ENCODE measurements at regions not wholly inside any gene's neighbourhood (a gene's known extent, or its start where the extent isn't known, plus 50 kb on each side); places are given as distances from the start of the nearest gene placed in this dataset.

DNA sequence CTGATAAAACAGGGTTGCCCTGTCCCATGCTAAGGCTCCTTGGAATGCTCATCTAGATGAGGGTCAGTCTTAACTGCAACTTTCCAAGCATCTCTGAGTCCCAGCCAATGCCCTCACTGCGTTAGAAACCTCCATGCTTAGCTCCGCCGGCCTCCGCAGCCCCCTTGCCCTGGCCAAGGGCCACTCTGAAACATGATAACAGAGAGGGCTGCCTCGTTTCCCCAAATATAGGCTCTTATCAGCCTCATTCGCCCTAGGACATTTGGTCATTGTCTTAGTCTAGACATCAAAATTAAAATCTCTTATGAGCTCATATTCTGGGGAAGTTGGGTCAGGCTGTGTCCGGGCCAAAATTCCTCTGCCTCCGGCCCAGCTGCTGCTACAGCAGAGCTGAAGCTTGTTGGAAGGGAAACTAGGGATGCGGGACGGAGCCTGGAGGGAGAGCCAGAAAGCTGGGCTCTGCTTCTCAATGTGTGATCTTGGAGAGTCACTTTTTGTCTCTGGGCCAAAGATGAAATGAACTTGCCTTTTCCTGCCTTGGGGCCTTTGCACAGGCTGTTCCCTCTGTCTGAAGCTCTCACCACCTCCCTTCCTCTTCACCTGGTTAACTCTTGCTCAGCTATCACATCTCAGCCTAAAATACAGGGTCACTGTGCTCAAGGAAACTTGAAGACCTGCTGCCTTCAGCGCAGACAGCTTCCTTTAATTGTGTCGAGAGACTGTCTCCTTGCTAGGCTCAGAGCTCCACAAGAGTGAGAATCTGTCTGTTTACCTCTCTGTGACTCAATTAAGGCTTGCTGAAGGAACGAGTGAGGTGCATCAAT, 191.3 kb downstream of the RGS3 start:
- Histone ChIP-seq H4K91ac (ENCODE audit: insufficient read depth, low read depth, low read length) (peak overlapping the region; percentile 90), H3K18ac (ENCODE audit: low read depth, low read length) (peak overlapping the region; percentile 69), H3K27ac (ENCODE audit: insufficient read depth, low read length) (peak overlapping the region; percentile 24; the same call in 1 of the 2 replicates), H3K9me3 (ENCODE audit: control insufficient read depth, insufficient read depth, low read length) (no peaks in the 10 kb centered on the region), H3K9me1 (ENCODE audit: insufficient read depth, low read length) (peaks cover 24% of the 10 kb centered on the region), H3K9ac (ENCODE audit: low read depth, low read length) (peak overlapping the region; percentile 28), H3K23ac (ENCODE audit: low read depth, low read length) (peak overlapping the region; percentile 79), H3K14ac (replicated peaks; ENCODE audit: low read depth, low read length) (peak overlapping the region; percentile 92), H4K5ac (ENCODE audit: low read depth, low read length) (peak overlapping the region; percentile 54), H2AK9ac (replicated peaks; ENCODE audit: low read depth, low read length, poor library complexity) (peak overlapping the region; percentile 98), H2BK20ac (ENCODE audit: low read depth, low read length) (peak overlapping the region; percentile 92), H2BK15ac (ENCODE audit: low read depth, low read length) (peak overlapping the region; percentile 97), H3K56ac (ENCODE audit: extremely low read depth, insufficient read depth, low read length) (peak overlapping the region; percentile 50; the same call in 1 of the 2 replicates), H3K79me1 (ENCODE audit: low read depth in 1 of 2, low read length in 2 of 2) (no peaks in the 10 kb centered on the region), H3K4me1 (ENCODE audit: control insufficient read depth, insufficient read depth, low read length) (peaks cover 13% of the 10 kb centered on the region), H3K36me3 (ENCODE audit: control insufficient read depth, insufficient read depth, low read length) (no peaks in the 10 kb centered on the region), H3K4me3 (ENCODE audit: insufficient read depth, low read depth, low read length) (no peak overlapping the region), H2AFZ (replicated peaks; ENCODE audit: low read length, poor library complexity) (peak overlapping the region; percentile 97), H2AK5ac (ENCODE audit: low read depth, low read length) (peak overlapping the region; percentile 97), H3K4ac (ENCODE audit: low read depth, low read length) (peak overlapping the region; percentile 93), H2BK5ac (ENCODE audit: low read depth, low read length, poor library complexity, severe bottlenecking) (peak overlapping the region; percentile 37), H2BK120ac (ENCODE audit: low read depth, low read length) (peak overlapping the region; percentile 96), H3K4me2 (ENCODE audit: low read depth, low read length) (no peak overlapping the region; the same call in 1 of the 2 replicates), H4K20me1 (ENCODE audit: insufficient read depth, low read length) (no peaks in the 10 kb centered on the region), H3K27me3 (ENCODE audit: control insufficient read depth, insufficient read depth, low read length) (no peaks in the 10 kb centered on the region), H4K8ac (ENCODE audit: low read depth in 2 of 2, low read length in 2 of 2) (peak overlapping the region; percentile 84 to 95)
- no peak for TF ChIP-seq RCOR1 (IDR thresholded peaks at IDR 0.05; ENCODE audit: insufficient replicate concordance, low read length)
- no peak for TF ChIP-seq RFX5 (IDR thresholded peaks at IDR 0.05; ENCODE audit: low read depth, low read length)
- TF ChIP-seq, protein P1, sequence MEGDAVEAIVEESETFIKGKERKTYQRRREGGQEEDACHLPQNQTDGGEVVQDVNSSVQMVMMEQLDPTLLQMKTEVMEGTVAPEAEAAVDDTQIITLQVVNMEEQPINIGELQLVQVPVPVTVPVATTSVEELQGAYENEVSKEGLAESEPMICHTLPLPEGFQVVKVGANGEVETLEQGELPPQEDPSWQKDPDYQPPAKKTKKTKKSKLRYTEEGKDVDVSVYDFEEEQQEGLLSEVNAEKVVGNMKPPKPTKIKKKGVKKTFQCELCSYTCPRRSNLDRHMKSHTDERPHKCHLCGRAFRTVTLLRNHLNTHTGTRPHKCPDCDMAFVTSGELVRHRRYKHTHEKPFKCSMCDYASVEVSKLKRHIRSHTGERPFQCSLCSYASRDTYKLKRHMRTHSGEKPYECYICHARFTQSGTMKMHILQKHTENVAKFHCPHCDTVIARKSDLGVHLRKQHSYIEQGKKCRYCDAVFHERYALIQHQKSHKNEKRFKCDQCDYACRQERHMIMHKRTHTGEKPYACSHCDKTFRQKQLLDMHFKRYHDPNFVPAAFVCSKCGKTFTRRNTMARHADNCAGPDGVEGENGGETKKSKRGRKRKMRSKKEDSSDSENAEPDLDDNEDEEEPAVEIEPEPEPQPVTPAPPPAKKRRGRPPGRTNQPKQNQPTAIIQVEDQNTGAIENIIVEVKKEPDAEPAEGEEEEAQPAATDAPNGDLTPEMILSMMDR (conservative IDR thresholded peaks at IDR 0.05; ENCODE audit: low read depth, low read length) = no peak
- TF ChIP-seq BHLHE40 (IDR thresholded peaks at IDR 0.05; ENCODE audit: low read depth, low read length) = no peak
- POLR2A ChIA-PET (ENCODE audit: unreplicated experiment) = interaction anchor here (0.7 to 1.0 kb wide), 3 partner anchors 59 to 95 kb away, joined by 3 to 4 read pairs (median 3); no protein-coding TSS in a partner anchor
- in situ Hi-C loops (cut with MboI; ENCODE audit: low sequenced_read_pairs) = loop anchor here (5.0 to 10.0 kb wide), 3 partner anchors 63 to 350 kb away; partner anchors contain the start of gene RNF183
- ATAC-seq (ENCODE audit: low read depth) (no peak), DNase-seq (no peak)
- no TSS peak for BruUV-seq (replicated peaks)
- CTCF ChIA-PET = interaction anchor here (0.6 to 6.0 kb wide), 12 partner anchors 15 to 278 kb away, joined by 3 to 132 read pairs (median 6); no protein-coding TSS in a partner anchor
- 39% methylated on average over 3 of the region's 13 CpGs; no CpG with 5 or more reads in 1 of the 2 experiments for WGBS, 2 experiments (ENCODE audit: extremely low coverage in 2 of 2, insufficient read length in 1 of 2)
- dilution Hi-C loops (cut with HindIII; ENCODE audit: low sequenced_read_pairs, unreplicated experiment) = no loop called here
- intact Hi-C loops (cut with micrococcal nuclease) = loop anchor here (1.0 to 10.0 kb wide), 4 partner anchors 34 to 738 kb away; partner anchors contain the start of genes CDC26 and PRPF4

Measured in IMR-90 (cell line).